Mesendoderm (in vitro differentiated cells): ENCODE measurements at regions not wholly inside any gene's neighbourhood (a gene's known extent, or its start where the extent isn't known, plus 50 kb on each side); places are given as distances from the start of the nearest gene placed in this dataset.
"Not testable (repeated sequence)": the region's sequence is repeated elsewhere in the genome, so short reads cannot be mapped to it uniquely, and the experiment has no call there.

ENCODE experiments used
- DNase-seq: peaks from one replicate; pipeline ENCODE4 v3.0.0; 2013
- H2AK5ac ChIP-seq: 2 replicates; pipeline ENCODE4 v1.6.1; 2013; ENCODE audit warnings: low read length, inconsistent platforms
- H2BK120ac ChIP-seq: 2 replicates; pipeline ENCODE4 v1.6.1; 2013; ENCODE audit warnings: low read depth, mild to moderate bottlenecking, low read length, moderate library complexity, mixed read lengths
- H2BK15ac ChIP-seq: replicated peaks from 2 replicates; pipeline ENCODE4 v1.6.1; 2013; ENCODE audit warnings: low read depth, mild to moderate bottlenecking, moderate library complexity
- H2BK5ac ChIP-seq: 2 replicates; pipeline ENCODE4 v1.6.1; 2013; ENCODE audit warnings: low read length, inconsistent platforms
- H3K18ac ChIP-seq: 2 replicates; pipeline ENCODE4 v1.6.1; 2013; ENCODE audit warnings: mild to moderate bottlenecking, low read length, mixed read lengths
- H3K23ac ChIP-seq: one replicate; pipeline ENCODE4 v1.6.1; 2013; ENCODE audit warnings: low read length
- H3K27ac ChIP-seq: 2 replicates; pipeline ENCODE4 v1.5.1; 2013; ENCODE audit warnings: low read depth, mild to moderate bottlenecking, inconsistent platforms, low read length, moderate library complexity
- H3K27me3 ChIP-seq: 2 replicates; pipeline ENCODE4 v1.6.1; 2013; ENCODE audit warnings: low read length, control low read depth, mild to moderate bottlenecking, inconsistent platforms; ENCODE audit not compliant: insufficient read depth, poor library complexity
- H3K36me3 ChIP-seq: 2 replicates; pipeline ENCODE4 v1.6.1; 2013; ENCODE audit warnings: low read length, inconsistent platforms; ENCODE audit not compliant: control insufficient read depth, insufficient read depth
- H3K4ac ChIP-seq: one replicate; pipeline ENCODE4 v1.6.1; 2013; ENCODE audit warnings: low read depth, mild to moderate bottlenecking, low read length, moderate library complexity
- H3K4me1 ChIP-seq: 2 replicates; pipeline ENCODE4 v1.6.1; 2013; ENCODE audit warnings: low read depth, low read length, inconsistent platforms; ENCODE audit not compliant: control insufficient read depth
- H3K4me2 ChIP-seq: 2 replicates; pipeline ENCODE4 v1.6.1; 2013; ENCODE audit warnings: low read length
- H3K4me3 ChIP-seq: 2 replicates; pipeline ENCODE4 v1.5.1; 2013; ENCODE audit warnings: mild to moderate bottlenecking, low read length
- H3K56ac ChIP-seq: one replicate; pipeline ENCODE4 v1.6.1; 2013; ENCODE audit warnings: low read length
- H3K79me1 ChIP-seq: 2 replicates; pipeline ENCODE4 v1.6.1; 2013; ENCODE audit warnings: low read length, inconsistent platforms
- H3K79me2 ChIP-seq: 2 replicates; pipeline ENCODE4 v1.6.1; 2013; ENCODE audit warnings: mild to moderate bottlenecking, low read length; ENCODE audit not compliant: control insufficient read depth, insufficient read depth
- H3K9ac ChIP-seq: 2 replicates; pipeline ENCODE4 v1.6.1; 2013; ENCODE audit warnings: low read length, inconsistent platforms
- H4K5ac ChIP-seq: one replicate; pipeline ENCODE4 v1.6.1; 2013; ENCODE audit warnings: low read length
- H4K8ac ChIP-seq: one replicate; pipeline ENCODE4 v1.6.1; 2013; ENCODE audit warnings: low read depth, mild to moderate bottlenecking, control low read depth, low read length, moderate library complexity
- WGBS: extraction: QIAGEN DNeasy Blood & Tissue Kit; methylation state at CpG from one replicate; pipeline ENCODE4 v1.1.7; 2013; ENCODE audit warnings: low lambda C conversion rate, missing lambda C conversion rate; ENCODE audit not compliant: insufficient coverage; ENCODE audit errors: extremely low coverage; 5-methylcytosine and 5-hydroxymethylcytosine counted together

GRCh38 chr12:82593143-82593542, 93.6 kb upstream of the TMTC2 start:
- H2BK120ac ChIP-seq: no peak overlapping the region
- no peak overlapping the region for H3K9ac ChIP-seq
- no peak overlapping the region for H3K4me2 ChIP-seq
- no CpG with 5 or more reads among the region's 3 CpGs for WGBS
- H3K79me2 ChIP-seq: no peaks in the 10 kb centered on the region
- no peaks in the 10 kb centered on the region for H3K36me3 ChIP-seq
- H2AK5ac ChIP-seq: no peak overlapping the region
- H3K27ac ChIP-seq: no peak overlapping the region
- H3K4me1 ChIP-seq: no peaks in the 10 kb centered on the region
- H3K18ac ChIP-seq: no peak overlapping the region
- no peak overlapping the region for H2BK15ac ChIP-seq
- no peak overlapping the region for H3K4me3 ChIP-seq
- no peak overlapping the region for H3K4ac ChIP-seq
- H4K8ac ChIP-seq: no peak overlapping the region
- DNase-seq: no peak
- no peaks in the 10 kb centered on the region for H3K79me1 ChIP-seq
- H4K5ac ChIP-seq: no peak overlapping the region
- no peak overlapping the region for H3K56ac ChIP-seq
- no peak overlapping the region for H3K23ac ChIP-seq
- no peaks in the 10 kb centered on the region for H3K27me3 ChIP-seq
- no peak overlapping the region for H2BK5ac ChIP-seq

GRCh38 chr12:82593901-82594396, 92.8 kb upstream of the TMTC2 start:
- Histone ChIP-seq H3K4me1 (no peaks in the 10 kb centered on the region), H3K4me2 (no peak overlapping the region), H3K4me3 (no peak overlapping the region), H3K4ac (no peak overlapping the region), H3K79me2 (no peaks in the 10 kb centered on the region), H4K5ac (no peak overlapping the region), H3K18ac (no peak overlapping the region), H3K36me3 (no peaks in the 10 kb centered on the region), H2BK120ac (no peak overlapping the region), H3K56ac (no peak overlapping the region), H2BK15ac (no peak overlapping the region), H3K9ac (no peak overlapping the region), H4K8ac (no peak overlapping the region), H3K27ac (no peak overlapping the region), H2AK5ac (no peak overlapping the region), H2BK5ac (no peak overlapping the region), H3K23ac (no peak overlapping the region), H3K27me3 (no peaks in the 10 kb centered on the region), H3K79me1 (no peaks in the 10 kb centered on the region)
- no CpG with 5 or more reads among the region's 1 CpG for WGBS
- DNase-seq: no peak

GRCh38 chr12:82595941-82596340, 90.8 kb upstream of the TMTC2 start:
- H2BK15ac ChIP-seq: no peak overlapping the region

GRCh38 chr12:82596483-82596882, 90.2 kb upstream of the TMTC2 start:
- no peak overlapping the region for H3K4ac ChIP-seq
- no peak for DNase-seq
- no peaks in the 10 kb centered on the region for H3K79me2 ChIP-seq
- H3K4me2 ChIP-seq: no peak overlapping the region
- no peak overlapping the region for H3K23ac ChIP-seq
- H3K56ac ChIP-seq: no peak overlapping the region
- no peak overlapping the region for H4K5ac ChIP-seq
- H3K18ac ChIP-seq: no peak overlapping the region
- H2BK15ac ChIP-seq: no peak overlapping the region
- no peak overlapping the region for H3K4me3 ChIP-seq
- no peaks in the 10 kb centered on the region for H3K4me1 ChIP-seq
- no peak overlapping the region for H2BK5ac ChIP-seq
- H3K27me3 ChIP-seq: no peaks in the 10 kb centered on the region
- H2AK5ac ChIP-seq: no peak overlapping the region
- no peak overlapping the region for H4K8ac ChIP-seq
- no peak overlapping the region for H3K27ac ChIP-seq
- no peak overlapping the region for H2BK120ac ChIP-seq
- no peak overlapping the region for H3K9ac ChIP-seq
- H3K36me3 ChIP-seq: no peaks in the 10 kb centered on the region
- H3K79me1 ChIP-seq: no peaks in the 10 kb centered on the region
- WGBS: no CpG with 5 or more reads among the region's 1 CpG

More at GRCh38 chr12:82595941-82596340, 90.8 kb upstream of the TMTC2 start:
- Histone ChIP-seq H2BK120ac (no peak overlapping the region), H3K27me3 (no peaks in the 10 kb centered on the region), H3K36me3 (no peaks in the 10 kb centered on the region), H3K56ac (no peak overlapping the region), H3K4me3 (no peak overlapping the region), H3K9ac (no peak overlapping the region), H3K4me1 (no peaks in the 10 kb centered on the region), H3K27ac (no peak overlapping the region), H3K18ac (no peak overlapping the region), H4K5ac (no peak overlapping the region), H3K23ac (no peak overlapping the region), H3K4me2 (no peak overlapping the region), H4K8ac (no peak overlapping the region), H3K4ac (no peak overlapping the region), H3K79me1 (no peaks in the 10 kb centered on the region), H2AK5ac (no peak overlapping the region), H2BK5ac (no peak overlapping the region), H3K79me2 (no peaks in the 10 kb centered on the region)
- no peak for DNase-seq

GRCh38 chr12:82600379-82600778, 86.3 kb upstream of the TMTC2 start:
- no peak for DNase-seq
- H3K23ac ChIP-seq: no peak overlapping the region

GRCh38 chr12:82603647-82604046, 83.1 kb upstream of the TMTC2 start:
- not testable (repeated sequence) for H3K27me3 ChIP-seq, H3K56ac ChIP-seq, H2BK15ac ChIP-seq, H3K9ac ChIP-seq, H4K8ac ChIP-seq, H3K79me2 ChIP-seq, H3K23ac ChIP-seq, H4K5ac ChIP-seq, H3K4me2 ChIP-seq, DNase-seq, H3K27ac ChIP-seq, H3K36me3 ChIP-seq, H3K4me1 ChIP-seq, H2AK5ac ChIP-seq, H3K4ac ChIP-seq, H3K18ac ChIP-seq, H3K4me3 ChIP-seq, H3K79me1 ChIP-seq, H2BK5ac ChIP-seq, H2BK120ac ChIP-seq

More at GRCh38 chr12:82600379-82600778, 86.3 kb upstream of the TMTC2 start:
- H4K5ac ChIP-seq: no peak overlapping the region
- H3K36me3 ChIP-seq: no peaks in the 10 kb centered on the region
- no peaks in the 10 kb centered on the region for H3K79me2 ChIP-seq
- no peak overlapping the region for H2AK5ac ChIP-seq
- H3K4me3 ChIP-seq: no peak overlapping the region
- no peaks in the 10 kb centered on the region for H3K27me3 ChIP-seq
- no peak overlapping the region for H2BK120ac ChIP-seq
- no peak overlapping the region for H3K27ac ChIP-seq
- no peak overlapping the region for H3K56ac ChIP-seq
- H3K4me1 ChIP-seq: no peaks in the 10 kb centered on the region
- H4K8ac ChIP-seq: no peak overlapping the region
- H2BK15ac ChIP-seq: no peak overlapping the region
- H3K9ac ChIP-seq: no peak overlapping the region
- no peak overlapping the region for H2BK5ac ChIP-seq
- H3K4ac ChIP-seq: no peak overlapping the region
- no peaks in the 10 kb centered on the region for H3K79me1 ChIP-seq
- H3K4me2 ChIP-seq: no peak overlapping the region
- H3K18ac ChIP-seq: no peak overlapping the region
